Neural cell (in vitro differentiated cells): ENCODE measurements at regions not wholly inside any gene's neighbourhood (a gene's known extent, or its start where the extent isn't known, plus 50 kb on each side); places are given as distances from the start of the nearest gene placed in this dataset.

Experiments
- H2AFZ ChIP-seq: fragments of 200-600, 300-800 bp; sonication (generic), shearing (Covaris generic); 2 replicates; pipeline ENCODE4 v1.6.0; 2014; ENCODE audit warnings: low read depth, mild to moderate bottlenecking, antibody characterized with exemption, low read length, moderate library complexity
- H3F3A ChIP-seq: fragments of 200-600 bp; shearing (Covaris generic); 2 replicates; pipeline ENCODE4 v1.6.1; 2016; ENCODE audit warnings: mild to moderate bottlenecking, moderate library complexity, mixed read lengths, antibody characterized with exemption, low read length; ENCODE audit not compliant: insufficient read depth, poor library complexity, severe bottlenecking
- H3K27ac ChIP-seq: fragments of 200-600, 300-800 bp; sonication (generic), shearing (Covaris generic); 2 replicates; pipeline ENCODE4 v1.5.1; 2014; ENCODE audit warnings: mild to moderate bottlenecking, low read length, moderate library complexity
- H3K27me3 ChIP-seq: fragments of 300-800, 200-600 bp; sonication (generic), shearing (Covaris generic); 2 replicates; pipeline ENCODE4 v1.6.0; 2014; ENCODE audit warnings: mild to moderate bottlenecking, low read depth, low read length, moderate library complexity; ENCODE audit not compliant: insufficient read depth
- H3K36me3 ChIP-seq: fragments of 300-800, 200-600 bp; sonication (generic), shearing (Covaris generic); 2 replicates; pipeline ENCODE4 v1.5.1; 2014; ENCODE audit warnings: mild to moderate bottlenecking, antibody characterized with exemption, low read length, moderate library complexity; ENCODE audit not compliant: insufficient read depth
- H3K4me2 ChIP-seq: fragments of 300-800, 200-600 bp; sonication (generic), shearing (Covaris generic); 2 replicates; pipeline ENCODE4 v1.6.0; 2014; ENCODE audit warnings: mild to moderate bottlenecking, low read length
- H3K4me3 ChIP-seq: fragments of 300-800, 200-600 bp; sonication (generic), shearing (Covaris generic); 2 replicates; pipeline ENCODE4 v1.5.1; 2014; ENCODE audit warnings: mild to moderate bottlenecking, low read length, moderate library complexity
- H3K79me2 ChIP-seq: fragments of 200-600 bp; shearing (Covaris generic); replicated peaks from 2 replicates; pipeline ENCODE4 v1.6.0; 2014; ENCODE audit warnings: mild to moderate bottlenecking, low read length, moderate library complexity; ENCODE audit not compliant: insufficient read depth
- H3K9ac ChIP-seq: fragments of 300-800, 200-600 bp; sonication (generic), shearing (Covaris generic); 2 replicates; pipeline ENCODE4 v1.6.1; 2016; ENCODE audit warnings: mild to moderate bottlenecking, low read length, mixed read lengths
- H3K9me2 ChIP-seq: fragments of 200-600 bp; shearing (Covaris generic); 2 replicates; pipeline ENCODE4 v1.6.1; 2016; ENCODE audit warnings: mild to moderate bottlenecking, low read length, mixed read lengths; ENCODE audit not compliant: insufficient read depth
- H3K9me3 ChIP-seq: fragments of 200-600, 300-800 bp; sonication (generic), shearing (Covaris generic); 2 replicates; pipeline ENCODE4 v1.6.1; 2016; ENCODE audit warnings: mild to moderate bottlenecking, mixed run types, low read length, moderate library complexity, mixed read lengths
- H4K20me1 ChIP-seq: fragments of 200-600 bp; shearing (Covaris generic); 2 replicates; pipeline ENCODE4 v1.6.1; 2016; ENCODE audit warnings: mild to moderate bottlenecking, mixed run types; ENCODE audit not compliant: insufficient read depth
- EP300 ChIP-seq: fragments of 450-650 bp; conservative IDR thresholded peaks from 2 replicates; pipeline ENCODE4 v1.6.1; 2014; ENCODE audit warnings: antibody characterized with exemption, mild to moderate bottlenecking, moderate library complexity; ENCODE audit not compliant: poor library complexity, severe bottlenecking
- EZH2 ChIP-seq: fragments of 200-600, 300-800 bp; shearing (Covaris generic), sonication (generic); IDR thresholded peaks from 2 replicates; pipeline ENCODE4 v1.6.1; 2014; ENCODE audit warnings: antibody characterized with exemption, low read length, borderline replicate concordance, mild to moderate bottlenecking; ENCODE audit not compliant: insufficient read depth, poor library complexity, severe bottlenecking
- POLR2AphosphoS5 ChIP-seq: IDR thresholded peaks from 2 replicates; pipeline ENCODE4 v1.6.1; 2012
- RAD21 ChIP-seq: fragments of 450-650 bp; conservative IDR thresholded peaks from 2 replicates; pipeline ENCODE4 v1.6.1; 2014; ENCODE audit warnings: antibody characterized with exemption, mild to moderate bottlenecking, moderate library complexity
- SMC3 ChIP-seq: fragments of 450-650 bp; conservative IDR thresholded peaks from 2 replicates; pipeline ENCODE4 v1.6.1; 2014; ENCODE audit warnings: antibody characterized with exemption, mild to moderate bottlenecking, moderate library complexity; ENCODE audit not compliant: poor library complexity
- TAF1 ChIP-seq: IDR thresholded peaks from 2 replicates; pipeline ENCODE4 v1.6.1; 2012; ENCODE audit warnings: low read depth
- TF ChIP-seq, protein P1 (sequence below): fragments of 450-650 bp; IDR thresholded peaks from 2 replicates; pipeline ENCODE4 v1.5.1; 2014; ENCODE audit warnings: antibody characterized with exemption, mild to moderate bottlenecking, moderate library complexity; ENCODE audit not compliant: poor library complexity, severe bottlenecking
- TF ChIP-seq, protein P2 (sequence below): IDR thresholded peaks from 2 replicates; pipeline ENCODE4 v1.6.1; 2012; ENCODE audit warnings: borderline replicate concordance

DNA sequence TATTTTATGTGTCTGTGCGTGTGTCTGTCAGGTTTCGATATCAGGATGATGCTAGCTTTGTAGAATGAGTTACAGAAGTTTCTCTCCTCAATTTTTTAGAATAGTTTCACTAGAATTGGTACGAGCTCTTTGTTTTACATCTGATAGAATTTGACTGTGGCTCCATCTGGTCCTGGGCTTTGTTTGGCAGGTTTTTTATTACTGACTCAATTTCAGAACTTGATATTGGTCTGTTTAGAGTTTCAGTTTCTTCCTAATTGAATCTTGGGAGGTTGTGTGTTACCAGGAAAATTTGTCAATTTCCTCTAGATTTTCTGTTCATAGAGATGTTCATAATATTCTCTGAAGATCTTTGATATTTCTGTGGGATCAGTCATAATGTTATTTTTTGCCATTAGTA lies 289.4 kb upstream of the COL3A1 start:
- Histone ChIP-seq H3K9me3 (no peaks in the 10 kb centered on the region), H2AFZ (no peak overlapping the region), H3K9ac (no peak overlapping the region), H4K20me1 (no peaks in the 10 kb centered on the region), H3K27me3 (no peaks in the 10 kb centered on the region), H3K79me2 (no peaks in the 10 kb centered on the region), H3K9me2 (no peaks in the 10 kb centered on the region), H3K36me3 (no peaks in the 10 kb centered on the region), H3F3A (no peaks in the 10 kb centered on the region), H3K27ac (no peak overlapping the region), H3K4me2 (no peak overlapping the region), H3K4me3 (no peak overlapping the region)
- TF ChIP-seq, protein P1, sequence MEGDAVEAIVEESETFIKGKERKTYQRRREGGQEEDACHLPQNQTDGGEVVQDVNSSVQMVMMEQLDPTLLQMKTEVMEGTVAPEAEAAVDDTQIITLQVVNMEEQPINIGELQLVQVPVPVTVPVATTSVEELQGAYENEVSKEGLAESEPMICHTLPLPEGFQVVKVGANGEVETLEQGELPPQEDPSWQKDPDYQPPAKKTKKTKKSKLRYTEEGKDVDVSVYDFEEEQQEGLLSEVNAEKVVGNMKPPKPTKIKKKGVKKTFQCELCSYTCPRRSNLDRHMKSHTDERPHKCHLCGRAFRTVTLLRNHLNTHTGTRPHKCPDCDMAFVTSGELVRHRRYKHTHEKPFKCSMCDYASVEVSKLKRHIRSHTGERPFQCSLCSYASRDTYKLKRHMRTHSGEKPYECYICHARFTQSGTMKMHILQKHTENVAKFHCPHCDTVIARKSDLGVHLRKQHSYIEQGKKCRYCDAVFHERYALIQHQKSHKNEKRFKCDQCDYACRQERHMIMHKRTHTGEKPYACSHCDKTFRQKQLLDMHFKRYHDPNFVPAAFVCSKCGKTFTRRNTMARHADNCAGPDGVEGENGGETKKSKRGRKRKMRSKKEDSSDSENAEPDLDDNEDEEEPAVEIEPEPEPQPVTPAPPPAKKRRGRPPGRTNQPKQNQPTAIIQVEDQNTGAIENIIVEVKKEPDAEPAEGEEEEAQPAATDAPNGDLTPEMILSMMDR, result no peak
- TF ChIP-seq POLR2AphosphoS5, result no peak
- TF ChIP-seq SMC3, result no peak
- TF ChIP-seq, protein P2, sequence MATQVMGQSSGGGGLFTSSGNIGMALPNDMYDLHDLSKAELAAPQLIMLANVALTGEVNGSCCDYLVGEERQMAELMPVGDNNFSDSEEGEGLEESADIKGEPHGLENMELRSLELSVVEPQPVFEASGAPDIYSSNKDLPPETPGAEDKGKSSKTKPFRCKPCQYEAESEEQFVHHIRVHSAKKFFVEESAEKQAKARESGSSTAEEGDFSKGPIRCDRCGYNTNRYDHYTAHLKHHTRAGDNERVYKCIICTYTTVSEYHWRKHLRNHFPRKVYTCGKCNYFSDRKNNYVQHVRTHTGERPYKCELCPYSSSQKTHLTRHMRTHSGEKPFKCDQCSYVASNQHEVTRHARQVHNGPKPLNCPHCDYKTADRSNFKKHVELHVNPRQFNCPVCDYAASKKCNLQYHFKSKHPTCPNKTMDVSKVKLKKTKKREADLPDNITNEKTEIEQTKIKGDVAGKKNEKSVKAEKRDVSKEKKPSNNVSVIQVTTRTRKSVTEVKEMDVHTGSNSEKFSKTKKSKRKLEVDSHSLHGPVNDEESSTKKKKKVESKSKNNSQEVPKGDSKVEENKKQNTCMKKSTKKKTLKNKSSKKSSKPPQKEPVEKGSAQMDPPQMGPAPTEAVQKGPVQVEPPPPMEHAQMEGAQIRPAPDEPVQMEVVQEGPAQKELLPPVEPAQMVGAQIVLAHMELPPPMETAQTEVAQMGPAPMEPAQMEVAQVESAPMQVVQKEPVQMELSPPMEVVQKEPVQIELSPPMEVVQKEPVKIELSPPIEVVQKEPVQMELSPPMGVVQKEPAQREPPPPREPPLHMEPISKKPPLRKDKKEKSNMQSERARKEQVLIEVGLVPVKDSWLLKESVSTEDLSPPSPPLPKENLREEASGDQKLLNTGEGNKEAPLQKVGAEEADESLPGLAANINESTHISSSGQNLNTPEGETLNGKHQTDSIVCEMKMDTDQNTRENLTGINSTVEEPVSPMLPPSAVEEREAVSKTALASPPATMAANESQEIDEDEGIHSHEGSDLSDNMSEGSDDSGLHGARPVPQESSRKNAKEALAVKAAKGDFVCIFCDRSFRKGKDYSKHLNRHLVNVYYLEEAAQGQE, result no peak
- no peak for TF ChIP-seq EZH2
- no peak for TF ChIP-seq RAD21
- TF ChIP-seq EP300, result no peak

DNA sequence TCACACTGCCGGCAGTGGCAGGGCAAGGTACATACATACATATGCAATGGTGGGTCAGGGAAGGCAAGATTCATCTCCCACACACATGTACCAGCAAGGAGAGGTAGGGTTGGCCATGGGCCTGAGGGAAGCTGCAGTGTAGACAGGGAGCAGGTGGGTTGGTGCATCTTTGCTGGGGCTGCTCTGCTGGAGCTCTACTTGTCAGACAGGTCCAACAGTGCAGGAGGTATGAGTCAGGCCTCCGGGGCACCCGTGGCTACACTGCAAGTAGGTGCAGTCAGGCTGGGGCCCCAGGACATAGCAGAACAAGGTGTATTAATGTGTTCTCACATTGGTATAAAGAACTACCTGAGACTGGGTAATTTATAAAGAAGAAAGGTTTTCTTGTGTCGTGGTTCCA lies 281.1 kb upstream of the COL3A1 start:
- Histone ChIP-seq H3K9me2 (no peaks in the 10 kb centered on the region), H3K4me3 (no peak overlapping the region), H3K4me2 (no peak overlapping the region), H3K36me3 (no peaks in the 10 kb centered on the region), H3K27me3 (no peaks in the 10 kb centered on the region), H3F3A (no peaks in the 10 kb centered on the region), H3K27ac (no peak overlapping the region), H3K79me2 (no peaks in the 10 kb centered on the region), H4K20me1 (no peaks in the 10 kb centered on the region), H3K9me3 (no peaks in the 10 kb centered on the region), H2AFZ (no peak overlapping the region), H3K9ac (no peak overlapping the region)
- TF ChIP-seq, protein P1, result no peak
- TF ChIP-seq TAF1 (no peak), EP300 (no peak), EZH2 (no peak)
